ENCODE measurements at regions not wholly inside any gene's neighbourhood (a gene's known extent, or its start where the extent isn't known, plus 50 kb on each side); places are given as distances from the start of the nearest gene placed in this dataset.

DNA sequence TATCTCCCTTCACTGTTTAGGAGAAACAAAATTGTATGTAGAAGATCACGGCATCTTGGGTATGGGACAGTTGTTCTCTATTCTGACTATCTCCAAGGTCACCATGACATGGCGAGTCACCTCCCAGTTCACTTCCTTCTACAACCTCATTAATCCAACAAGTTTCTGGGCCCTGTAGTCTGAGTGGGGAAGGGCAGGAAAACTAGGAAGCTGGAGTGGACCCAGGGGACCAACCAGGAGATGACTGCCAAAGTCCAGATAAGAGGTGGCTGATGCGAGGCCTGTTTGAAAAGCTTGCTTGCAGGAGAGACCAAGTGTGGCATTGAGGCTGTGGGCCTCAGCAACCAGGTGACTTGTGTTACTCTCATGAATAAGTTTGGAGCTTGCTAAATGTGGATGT lies 584.9 kb downstream of the TNS3 start:
- no peak for DNase-seq (ENCODE audit: low spot score)

DNA sequence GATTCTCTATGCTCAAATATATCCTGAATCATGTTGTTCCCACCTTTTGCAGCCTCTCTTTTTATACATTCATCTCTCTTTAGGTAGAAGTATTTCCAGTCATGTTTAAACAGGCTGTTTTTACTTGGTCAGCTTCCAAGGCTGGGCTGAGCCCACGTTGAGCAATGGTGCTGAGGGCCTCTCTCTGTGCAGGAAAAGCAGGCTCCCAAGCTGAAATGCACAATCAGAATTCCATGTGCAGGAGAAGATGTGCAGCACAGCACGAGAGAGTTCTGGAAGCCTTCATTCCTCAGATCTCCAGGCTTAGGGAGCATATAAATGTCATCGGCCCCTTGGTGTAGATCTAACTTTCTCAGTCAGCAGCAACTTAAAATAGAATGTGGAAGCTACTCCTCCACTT lies 588.5 kb downstream of the TNS3 start:
- DNase-seq (ENCODE audit: low spot score), result no peak

DNA sequence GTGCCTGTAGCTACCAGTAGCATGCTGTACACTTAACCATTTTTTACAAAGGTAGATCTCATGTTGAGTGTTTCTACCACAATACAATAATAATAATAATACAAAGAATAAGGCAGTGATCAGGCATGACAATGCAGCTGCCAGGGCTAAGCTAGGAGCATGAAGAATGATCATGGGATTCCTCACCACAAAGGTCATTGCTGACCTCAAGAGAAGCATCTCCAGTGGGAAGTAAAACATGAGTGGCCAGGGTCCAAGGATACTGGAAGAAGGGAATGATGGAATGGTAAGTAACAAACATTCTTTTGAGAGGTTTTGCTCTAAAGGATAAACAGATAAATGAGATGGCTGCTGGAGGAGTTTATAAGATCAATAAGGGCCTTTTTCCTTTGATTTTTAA lies 591.1 kb downstream of the TNS3 start:
- no peak for DNase-seq (ENCODE audit: low spot score)

GRCh38 chr7:46989247-46989646 lies 592.7 kb downstream of the TNS3 start:
- no peak for DNase-seq (ENCODE audit: low spot score)

GRCh38 chr7:46982928-46983327 lies 599.0 kb downstream of the TNS3 start:
- DNase-seq (ENCODE audit: low spot score), result no peak

DNA sequence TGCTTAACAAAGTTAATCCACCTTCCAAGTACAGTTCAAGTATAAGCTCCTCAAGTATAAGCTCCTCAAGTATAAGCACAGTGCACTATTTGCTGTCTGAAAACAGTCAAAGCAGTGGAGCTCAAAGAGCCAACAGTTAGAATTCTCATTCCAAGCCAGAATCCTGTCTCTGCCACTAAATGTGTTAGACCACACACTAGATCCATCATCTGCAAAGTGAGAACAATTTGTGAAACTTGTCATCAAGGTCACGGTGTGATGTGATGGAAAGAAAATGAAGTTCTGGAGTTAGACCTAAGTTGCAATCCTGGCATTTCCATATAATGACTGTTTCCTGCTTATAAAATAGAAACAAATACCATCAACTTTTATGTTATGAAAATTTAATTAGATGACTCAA lies 602.5 kb downstream of the TNS3 start:
- no peak for DNase-seq (ENCODE audit: low spot score)

DNA sequence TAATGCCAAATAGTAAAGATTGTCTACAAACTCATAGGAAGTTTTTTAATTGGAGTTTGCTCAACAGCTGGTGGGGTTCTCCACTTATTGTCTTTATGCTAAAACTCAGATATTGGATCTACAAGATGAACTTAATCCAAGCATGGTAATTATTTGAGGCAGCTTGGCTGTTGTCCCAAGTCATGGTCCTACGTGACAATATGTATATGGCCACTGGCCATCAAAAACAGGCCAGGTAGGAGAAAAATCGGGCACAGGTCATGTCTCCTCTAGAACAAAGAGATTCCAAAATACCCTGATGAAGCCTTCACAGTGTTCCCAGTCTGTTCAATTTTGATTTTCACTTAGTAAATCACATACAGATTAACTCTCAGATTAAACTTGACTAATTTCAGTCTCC lies 606.4 kb downstream of the TNS3 start:
- DNase-seq (ENCODE audit: low spot score), result no peak

DNA sequence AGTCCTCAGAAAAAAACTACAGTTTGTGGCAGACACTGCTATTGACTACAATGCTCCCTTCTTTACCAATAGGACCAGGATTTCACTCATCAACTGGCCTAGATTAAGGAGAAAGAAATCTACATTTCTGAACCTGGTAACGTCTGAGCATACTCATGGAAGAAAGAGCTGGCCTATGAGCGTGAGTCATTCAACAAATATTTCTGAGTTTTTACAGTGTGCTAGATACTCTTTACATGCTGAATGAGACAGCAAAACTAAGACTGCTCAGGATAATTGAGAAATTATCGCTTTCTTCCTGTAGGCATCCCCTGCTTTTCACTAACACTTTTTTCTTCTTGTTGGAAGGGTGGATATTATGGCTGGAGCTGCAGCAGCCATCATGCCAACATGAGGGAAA lies 609.7 kb downstream of the TNS3 start:
- no peak for DNase-seq (ENCODE audit: low spot score)

GRCh38 chr7:46970476-46970875 lies 611.4 kb downstream of the TNS3 start:
- no peak for DNase-seq (ENCODE audit: low spot score)

- DNase-seq (ENCODE audit: low spot score), result no peak
These were observed 611.8 kb downstream of the TNS3 start for GRCh38 chr7:46970131-46970430.

GRCh38 chr7:46969303-46970130 lies 612.4 kb downstream of the TNS3 start:
- no peak for DNase-seq (ENCODE audit: low spot score)

GRCh38 chr7:46968003-46968402 lies 613.9 kb downstream of the TNS3 start:
- DNase-seq (ENCODE audit: low spot score), result no peak

- DNase-seq (ENCODE audit: low spot score), result no peak
These were observed 618.2 kb downstream of the TNS3 start for GRCh38 chr7:46963719-46964118.

DNA sequence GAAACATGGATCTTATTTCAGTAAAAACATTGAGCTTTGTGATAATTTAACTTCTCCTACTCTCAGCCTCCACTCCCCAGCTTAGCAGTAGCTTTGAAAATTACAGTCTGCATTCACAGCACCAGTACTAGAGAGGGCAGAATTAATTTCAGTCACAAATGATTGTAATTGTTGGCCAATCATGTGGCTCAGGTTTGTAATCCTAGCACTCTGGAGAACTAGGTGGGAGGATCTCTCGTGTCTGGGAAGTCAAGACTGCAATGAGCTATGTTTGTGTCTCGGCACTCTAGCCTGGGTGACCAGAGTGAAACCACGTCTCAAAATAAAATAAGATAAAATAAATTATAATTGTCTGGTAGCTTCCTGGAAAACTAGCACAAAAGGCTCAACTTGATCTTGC lies 620.9 kb downstream of the TNS3 start:
- no peak for DNase-seq (ENCODE audit: low spot score)

DNA sequence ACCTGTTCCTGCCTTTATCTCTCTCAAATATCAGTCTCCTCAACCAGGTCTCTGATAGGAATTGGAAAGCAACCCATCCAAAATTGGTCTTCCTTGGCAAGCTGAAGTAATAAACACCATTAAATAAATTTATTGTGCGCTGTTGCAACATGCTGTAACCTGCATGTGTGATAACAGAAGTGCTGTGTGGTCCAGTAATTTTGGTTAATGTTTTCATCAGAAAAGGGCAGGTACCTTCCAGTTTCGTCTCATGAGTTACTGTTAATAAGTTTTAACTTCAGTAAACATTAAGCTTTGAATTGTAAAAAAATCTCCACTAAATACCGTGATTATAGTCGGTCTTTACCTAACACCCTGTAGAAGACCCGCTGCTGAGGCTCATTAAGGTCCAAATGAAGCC lies 624.7 kb downstream of the TNS3 start:
- DNase-seq (ENCODE audit: low spot score), result no peak

DNA sequence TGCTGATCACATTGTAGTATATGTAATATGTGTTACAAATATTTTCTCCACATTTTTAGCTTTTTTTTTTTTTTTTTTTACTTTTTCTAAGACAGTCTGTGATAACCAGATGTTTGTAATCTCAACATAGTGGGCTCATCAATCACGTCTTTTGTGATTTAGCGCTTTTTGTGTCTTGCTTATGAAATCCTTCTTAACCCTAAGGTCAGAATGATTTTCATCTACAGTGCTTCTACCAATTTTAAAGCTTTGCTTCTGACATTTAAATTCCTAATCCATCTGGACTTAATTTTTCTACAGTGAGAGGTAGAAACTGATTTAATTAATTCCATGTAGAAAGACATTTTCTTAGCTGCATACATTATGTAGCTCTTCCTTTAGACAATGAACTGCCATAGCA lies 626.4 kb downstream of the TNS3 start:
- no peak for DNase-seq (ENCODE audit: low spot score)

GRCh38 chr7:46954181-46954580 lies 627.7 kb downstream of the TNS3 start:
- DNase-seq (ENCODE audit: low spot score), result no peak

GRCh38 chr7:46953008-46953407 lies 628.9 kb downstream of the TNS3 start:
- no peak for DNase-seq (ENCODE audit: low spot score)

DNA sequence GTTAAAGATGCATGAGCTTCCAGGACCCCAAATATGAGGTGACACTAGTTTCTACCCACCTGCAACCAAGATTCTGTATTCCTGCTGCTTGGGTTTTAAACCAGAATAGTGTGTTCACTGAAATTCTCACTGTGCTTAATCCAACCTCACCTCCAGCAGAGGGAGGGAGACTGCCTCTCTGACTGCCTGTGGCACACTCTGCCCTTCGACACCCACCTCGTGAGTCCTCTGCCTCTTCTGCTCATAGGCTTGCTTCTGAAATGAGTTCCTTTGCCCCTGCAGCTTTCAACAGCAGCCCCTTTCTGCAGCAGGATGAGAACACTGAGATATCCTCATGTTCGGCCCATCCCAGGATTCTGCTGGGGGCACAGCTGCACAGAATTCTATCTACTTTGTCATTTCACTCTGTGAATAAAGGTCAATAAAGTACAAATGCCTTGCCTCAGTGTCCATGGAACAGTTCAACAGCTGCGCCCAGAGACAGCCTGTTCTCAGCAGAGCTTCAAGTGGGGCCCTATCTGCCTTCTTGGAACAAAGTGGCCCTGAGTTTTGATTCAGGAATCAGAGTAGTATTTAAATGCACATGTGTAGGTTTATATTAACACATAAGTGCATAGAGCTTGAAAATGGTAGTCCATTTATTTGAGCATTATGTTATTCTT lies 632.5 kb downstream of the TNS3 start:
- DNase-seq (ENCODE audit: low spot score), result no peak

DNA sequence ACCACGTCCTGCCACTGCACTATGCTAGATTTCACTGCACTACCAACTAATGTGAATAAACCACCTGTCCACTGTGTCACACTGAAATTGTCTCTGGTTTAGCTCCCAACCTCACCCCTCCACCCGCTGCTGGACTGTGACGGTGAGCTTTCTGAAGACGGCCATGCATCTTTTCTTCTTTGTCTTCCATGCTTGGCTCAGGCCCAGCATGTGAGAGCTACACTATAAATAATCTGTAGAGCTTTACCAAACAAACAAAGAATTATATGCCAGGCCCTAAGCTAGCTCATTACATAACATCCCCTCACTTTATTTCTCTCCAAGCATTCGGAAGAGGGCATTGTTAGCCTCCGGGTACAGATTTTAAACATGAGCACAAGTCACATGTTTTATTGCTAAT lies 633.2 kb downstream of the TNS3 start:
- DNase-seq (ENCODE audit: low spot score), result no peak

- DNase-seq (ENCODE audit: low spot score), result no peak
These were observed 636.6 kb downstream of the TNS3 start for GRCh38 chr7:46945328-46945727.

DNA sequence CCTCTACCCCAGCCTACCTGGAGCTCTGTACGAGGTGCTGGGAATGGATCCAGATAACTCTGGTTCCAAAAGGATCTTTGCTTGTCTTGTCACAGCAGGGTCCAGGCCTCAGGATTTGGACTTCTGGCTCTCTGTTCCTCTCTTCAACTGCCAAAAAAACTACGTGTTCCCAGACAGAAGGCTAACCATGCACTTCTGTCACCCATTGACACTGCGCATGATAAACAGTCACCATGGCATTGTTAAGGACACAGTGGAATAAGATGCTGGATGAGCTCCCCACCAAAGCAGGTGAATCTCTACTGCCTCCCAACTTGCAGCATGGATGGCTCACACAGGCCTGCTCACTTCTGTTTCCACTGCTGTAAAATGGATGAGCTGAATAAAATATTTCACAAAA lies 637.9 kb downstream of the TNS3 start:
- DNase-seq (ENCODE audit: low spot score), result no peak

- no peak for DNase-seq (ENCODE audit: low spot score)
These were observed 639.3 kb downstream of the TNS3 start for GRCh38 chr7:46942574-46942973.

DNA sequence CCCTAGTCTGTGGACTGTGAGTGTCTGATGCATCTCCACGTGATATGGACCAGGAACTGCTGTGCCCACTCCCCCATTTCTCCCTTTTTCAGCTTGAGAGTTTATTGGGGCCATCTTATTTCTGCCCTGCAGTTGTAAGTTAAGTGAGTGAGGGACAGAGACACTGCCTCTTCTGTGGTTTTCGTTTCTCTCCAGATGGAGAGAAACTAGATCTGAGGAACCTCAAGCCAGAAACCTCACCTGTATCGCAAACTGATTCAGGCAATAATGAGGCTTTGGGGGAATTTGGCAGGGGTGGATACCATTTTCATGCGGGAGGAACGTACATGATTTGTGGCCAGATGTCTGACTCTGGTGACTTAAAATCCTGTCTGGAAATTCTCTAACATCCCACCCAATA lies 641.7 kb downstream of the TNS3 start:
- no peak for DNase-seq (ENCODE audit: low spot score)

Measured in SK-N-DZ (cell line).